T-helper 1 cell treated with Interleukin-12 subunit alpha and Interleukin-12 subunit beta and Interleukin-4 antibody, amounts not matched to agents 30 ng/mL and 1 ng/mL, for 36 hours (primary cell): ENCODE measurements at regions not wholly inside any gene's neighbourhood (a gene's known extent, or its start where the extent isn't known, plus 50 kb on each side); places are given as distances from the start of the nearest gene placed in this dataset.

Experiments used
- intact Hi-C: fragments of 100-400 bp; cut with micrococcal nuclease; formaldehyde crosslinking; loops from one replicate; pipeline ENCODE4 v1.15.1; 2024

DNA sequence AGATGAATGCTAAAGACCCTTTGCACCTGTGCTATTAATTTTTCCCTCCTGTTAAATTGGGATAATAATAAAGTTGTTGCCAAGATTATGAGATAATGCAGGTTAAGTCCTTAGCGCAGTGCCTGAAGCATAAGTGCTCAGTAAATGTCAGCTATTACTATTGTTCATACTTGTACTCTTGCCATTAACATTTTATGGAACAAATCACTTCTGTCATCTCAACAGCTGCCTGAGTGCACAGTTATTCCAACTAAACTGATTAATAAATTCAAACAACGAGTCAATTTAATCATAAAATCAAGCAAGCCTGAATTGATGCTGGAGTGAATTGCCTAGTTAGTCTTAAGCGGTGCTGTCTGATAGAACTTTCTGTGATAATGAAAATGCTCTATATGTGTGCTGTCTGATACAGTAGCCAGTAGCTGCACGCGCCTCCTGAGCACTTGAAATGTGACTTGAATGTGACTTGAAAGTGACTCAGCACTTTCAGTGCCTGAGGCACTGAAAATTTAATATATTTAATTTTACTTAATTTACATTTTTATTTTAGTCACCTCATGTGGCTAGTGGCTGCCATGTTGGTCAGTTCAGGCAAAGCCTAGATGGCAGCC is 198.7 kb upstream of the PFN2 start:
- intact Hi-C loops, result no loop called here

DNA sequence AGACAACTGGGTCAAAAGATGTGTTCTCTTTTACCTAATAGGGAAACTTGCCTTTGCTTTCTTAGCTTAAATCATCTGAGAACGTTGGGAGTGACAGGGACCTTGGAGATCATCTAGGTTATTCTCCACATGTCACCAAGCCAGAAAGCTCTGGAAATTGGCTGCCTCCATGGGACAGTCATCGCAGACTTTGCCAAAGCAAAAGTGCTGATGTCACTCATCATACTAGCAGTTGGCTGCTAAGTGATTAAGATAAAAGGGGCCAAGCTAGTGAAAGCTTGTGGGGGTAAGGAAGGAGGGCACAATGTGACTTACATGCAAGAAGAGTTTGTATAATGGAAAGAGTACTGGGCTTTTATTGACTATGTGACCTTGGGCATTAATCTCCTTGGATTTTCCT is 198.0 kb upstream of the PFN2 start:
- intact Hi-C loops, result no loop called here

- intact Hi-C loops, result no loop called here
These were observed 194.8 kb upstream of the PFN2 start for GRCh38 chr3:150165396-150166094.

DNA sequence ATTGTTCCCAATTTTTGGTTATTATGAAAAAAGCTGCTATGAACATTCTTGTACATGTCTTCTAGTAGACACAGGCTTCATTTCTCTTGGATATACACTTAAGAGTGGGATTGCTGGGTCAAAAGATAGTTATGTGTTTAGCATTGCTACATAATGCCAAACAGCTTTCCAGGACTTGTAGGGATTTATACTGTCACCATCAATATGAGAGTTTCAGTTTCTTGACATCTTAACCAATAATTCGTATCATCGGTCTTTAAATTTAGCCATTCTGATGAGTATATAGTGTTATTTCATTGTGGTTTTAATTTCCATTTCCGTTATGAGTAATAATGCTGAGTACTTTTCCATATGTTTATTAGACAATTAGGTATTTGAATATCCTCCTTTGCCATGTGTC is 190.3 kb upstream of the PFN2 start:
- intact Hi-C loops, result no loop called here

DNA sequence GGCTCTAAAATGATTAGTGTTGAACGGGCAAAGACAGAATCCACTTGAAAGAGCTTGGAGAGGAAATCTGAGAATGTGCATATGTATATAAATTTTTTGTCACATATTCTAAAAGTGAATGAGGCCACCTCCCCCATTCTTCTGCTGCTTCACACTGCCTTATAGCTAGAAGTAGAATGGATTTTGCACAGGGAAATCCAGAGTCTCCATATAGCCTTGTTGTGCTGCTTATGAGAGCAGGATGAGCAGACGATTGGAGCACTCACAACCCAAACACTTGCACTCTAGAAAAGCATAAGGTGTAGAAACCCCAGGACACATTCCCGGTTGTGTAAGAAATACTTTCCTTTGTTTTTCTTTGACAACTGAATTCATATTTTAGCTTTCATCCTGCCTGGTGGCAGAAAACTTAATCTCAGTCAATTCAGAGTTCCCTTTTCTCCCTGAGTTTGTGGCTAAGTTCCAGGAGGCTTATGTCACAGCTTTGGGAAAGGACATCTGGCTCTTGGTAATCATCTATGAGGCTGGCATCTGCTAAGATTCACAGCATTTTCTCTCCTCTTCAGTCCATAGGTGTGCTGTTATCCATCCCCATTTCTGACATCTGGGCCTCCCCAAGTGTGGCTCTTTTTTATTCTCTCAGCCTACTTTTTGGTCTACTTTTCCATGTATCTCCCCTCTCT is 188.4 kb upstream of the PFN2 start:
- intact Hi-C loops, result no loop called here

GRCh38 chr3:150152567-150152966 is 181.9 kb upstream of the PFN2 start:
- intact Hi-C loops, result no loop called here

DNA sequence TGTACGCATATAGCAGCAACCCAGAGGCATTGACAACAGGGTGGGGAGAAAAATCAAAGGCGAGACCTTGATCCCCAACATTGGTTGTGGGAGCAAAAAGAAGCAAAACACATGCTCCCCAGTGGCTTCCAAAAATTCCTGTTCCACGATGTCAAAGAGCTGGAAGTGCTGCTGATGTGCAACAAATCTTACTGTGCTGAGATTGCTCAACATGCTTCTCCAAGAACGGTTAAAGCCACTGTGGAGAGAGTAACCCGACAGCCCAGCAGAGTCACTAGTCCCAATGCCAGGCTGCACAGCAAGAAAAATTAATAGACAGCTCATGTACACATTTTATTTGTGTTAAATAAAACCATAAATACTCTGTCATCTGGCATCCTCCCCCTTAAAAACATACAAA is 179.9 kb upstream of the PFN2 start:
- intact Hi-C loops, result no loop called here

DNA sequence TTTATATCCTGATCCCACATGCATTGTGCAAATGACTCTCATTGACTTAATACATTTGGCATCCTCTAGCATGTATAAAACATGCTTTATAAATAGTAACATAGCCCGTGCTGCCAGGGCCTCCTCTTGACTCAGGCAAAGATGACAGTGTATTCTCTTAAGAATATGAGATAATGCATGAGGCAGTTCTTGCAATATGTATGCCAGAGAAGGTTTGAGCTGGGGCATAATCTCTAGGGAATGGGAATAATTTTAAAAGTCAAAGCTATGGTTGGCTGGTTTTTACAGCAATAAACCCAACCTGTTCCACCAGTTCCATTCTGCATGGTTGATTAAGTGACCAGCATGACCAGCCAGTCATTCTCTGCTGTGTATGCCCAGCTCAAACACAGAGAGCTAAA is 179.0 kb upstream of the PFN2 start:
- intact Hi-C loops, result no loop called here

DNA sequence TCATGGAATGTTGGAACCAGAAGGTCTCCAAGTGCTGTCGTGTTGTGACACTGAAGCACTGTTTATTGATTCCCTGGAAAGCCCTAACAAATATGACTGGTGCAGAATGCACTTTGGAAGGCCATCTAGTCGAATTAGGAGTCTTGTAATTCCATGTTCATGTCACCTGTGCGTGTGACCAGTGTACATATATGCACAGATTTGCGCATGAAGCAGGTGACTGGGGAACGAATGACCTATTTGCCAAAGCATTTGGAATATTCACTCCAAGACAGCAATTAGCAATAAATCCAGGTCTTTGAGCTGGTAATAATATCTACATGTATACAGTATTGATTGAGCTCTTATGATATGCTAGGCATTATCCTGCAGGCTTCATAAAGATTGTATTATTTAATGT is 177.5 kb upstream of the PFN2 start:
- intact Hi-C loops, result no loop called here

- intact Hi-C loops, result no loop called here
These were observed 177.1 kb upstream of the PFN2 start for GRCh38 chr3:150147776-150148175.

DNA sequence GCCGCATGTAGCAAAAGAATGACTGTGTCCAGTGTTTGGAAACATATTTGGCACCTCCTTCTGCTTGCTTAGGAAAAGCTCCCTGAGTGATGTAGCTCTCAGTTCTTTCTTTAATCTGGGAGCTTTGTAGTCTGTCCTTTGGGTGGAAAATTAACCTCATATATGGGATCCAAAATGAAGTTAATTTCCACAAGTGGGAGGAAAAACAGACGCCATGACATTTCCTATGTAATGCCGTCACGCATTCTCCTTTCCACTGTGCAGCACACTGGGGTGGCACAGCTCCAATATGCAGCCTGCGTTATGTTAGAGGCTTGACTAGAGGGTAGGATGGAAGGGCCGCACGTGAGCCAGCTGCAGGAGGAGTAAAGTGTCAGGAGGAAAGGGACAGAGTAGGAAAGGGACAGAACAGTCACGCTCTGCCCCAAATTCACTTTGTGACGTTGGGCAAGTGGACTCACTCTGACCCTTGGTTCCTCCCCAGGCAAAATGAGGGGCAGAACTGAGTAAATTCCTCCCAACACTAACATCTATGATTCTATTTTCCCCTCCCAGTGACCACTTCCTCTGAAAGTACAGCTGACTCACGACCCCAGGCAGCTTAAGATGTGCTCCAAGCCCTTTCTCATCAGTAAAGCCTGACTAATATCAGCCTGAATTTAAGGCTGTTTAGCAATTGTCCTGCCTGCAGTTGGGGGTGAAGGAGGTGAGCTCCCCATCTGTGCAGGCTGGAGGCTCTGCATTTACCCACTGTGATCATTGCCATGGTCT is 176.5 kb upstream of the PFN2 start:
- intact Hi-C loops, result no loop called here

DNA sequence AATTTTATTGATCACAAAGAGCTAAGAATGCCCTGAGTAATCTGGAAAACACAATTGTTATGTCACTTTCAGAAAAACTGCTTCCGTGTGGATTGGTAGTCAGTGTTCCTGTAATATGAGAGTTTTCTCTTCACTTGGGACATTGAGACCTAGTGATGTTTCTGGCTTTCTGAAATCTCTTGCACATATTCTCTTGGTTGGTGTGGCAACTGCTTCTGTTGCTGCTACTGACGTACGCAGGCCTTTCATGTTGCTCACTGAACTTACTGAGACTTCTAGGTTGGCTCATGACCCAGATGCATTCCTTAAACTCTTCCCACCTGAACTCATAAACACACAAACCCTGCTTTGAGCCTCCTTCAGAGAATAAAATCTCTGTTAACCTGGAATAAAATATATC is 175.0 kb upstream of the PFN2 start:
- intact Hi-C loops, result no loop called here

GRCh38 chr3:150144191-150144708 is 173.6 kb upstream of the PFN2 start:
- intact Hi-C loops, result no loop called here

DNA sequence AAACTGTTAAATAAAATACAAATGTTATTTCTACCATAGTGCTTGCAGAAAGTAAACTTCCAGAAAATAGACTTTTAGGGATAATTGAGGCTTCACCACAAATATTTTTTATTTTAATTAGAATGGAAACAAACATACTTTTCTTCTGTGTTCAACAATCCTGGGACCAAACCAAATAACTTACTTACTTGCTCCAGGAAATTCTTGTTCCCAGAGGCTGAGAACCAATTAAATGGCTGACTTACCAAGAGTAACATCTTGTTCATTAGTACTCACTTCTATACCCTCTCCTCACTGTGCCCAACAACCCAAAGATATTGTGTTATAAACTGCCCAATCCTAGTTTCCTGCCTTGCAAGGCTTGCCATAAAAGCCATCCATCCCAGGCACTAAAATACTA is 172.2 kb upstream of the PFN2 start:
- intact Hi-C loops, result no loop called here

DNA sequence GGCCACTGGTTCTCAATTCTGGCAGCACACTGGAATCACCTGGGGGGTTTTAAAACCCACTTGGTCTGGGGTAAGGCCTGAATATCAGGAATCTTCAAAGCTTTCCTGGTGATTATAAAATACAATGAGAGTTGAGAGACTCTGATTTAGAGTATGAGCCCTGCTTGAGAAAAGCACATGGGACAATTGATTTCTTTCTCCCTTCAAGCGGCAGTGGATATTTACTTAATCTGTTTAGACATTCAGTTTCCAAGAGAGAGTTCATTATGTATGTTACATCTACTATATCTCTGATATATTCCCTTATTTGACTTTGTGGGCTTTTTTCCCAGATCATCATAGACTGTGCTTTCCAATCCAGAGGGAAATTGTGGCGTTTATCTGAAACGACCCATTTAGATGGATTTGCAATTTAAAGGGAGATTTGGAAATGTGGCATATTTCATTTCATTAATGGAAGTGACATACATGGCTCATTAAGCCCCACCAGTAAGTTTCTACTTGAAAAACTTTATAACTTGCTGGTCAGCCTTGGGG is 171.2 kb upstream of the PFN2 start:
- intact Hi-C loops, result no loop called here

- intact Hi-C loops, result no loop called here
These were observed 170.1 kb upstream of the PFN2 start for GRCh38 chr3:150140614-150141321.

- intact Hi-C loops, result no loop called here
These were observed 168.1 kb upstream of the PFN2 start for GRCh38 chr3:150138824-150139223.

DNA sequence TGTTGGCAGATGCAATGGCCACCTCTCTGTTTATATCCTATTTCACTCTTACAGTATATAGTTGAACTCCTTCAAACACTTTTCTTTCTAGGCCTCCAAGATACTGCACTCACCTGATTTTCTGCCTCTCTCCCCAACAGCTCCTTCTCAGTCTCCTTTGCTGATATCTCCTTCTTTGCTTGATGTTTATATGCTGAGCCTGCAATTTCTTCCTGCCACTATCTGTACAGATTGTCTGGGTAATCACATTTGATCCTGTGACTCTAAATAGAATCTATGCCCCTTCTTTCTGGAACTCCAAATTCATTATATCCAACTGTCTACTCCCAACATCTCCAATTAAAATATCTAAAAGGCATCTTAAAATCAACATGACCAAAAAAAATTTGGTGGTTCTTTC is 165.5 kb upstream of the PFN2 start:
- intact Hi-C loops, result no loop called here

DNA sequence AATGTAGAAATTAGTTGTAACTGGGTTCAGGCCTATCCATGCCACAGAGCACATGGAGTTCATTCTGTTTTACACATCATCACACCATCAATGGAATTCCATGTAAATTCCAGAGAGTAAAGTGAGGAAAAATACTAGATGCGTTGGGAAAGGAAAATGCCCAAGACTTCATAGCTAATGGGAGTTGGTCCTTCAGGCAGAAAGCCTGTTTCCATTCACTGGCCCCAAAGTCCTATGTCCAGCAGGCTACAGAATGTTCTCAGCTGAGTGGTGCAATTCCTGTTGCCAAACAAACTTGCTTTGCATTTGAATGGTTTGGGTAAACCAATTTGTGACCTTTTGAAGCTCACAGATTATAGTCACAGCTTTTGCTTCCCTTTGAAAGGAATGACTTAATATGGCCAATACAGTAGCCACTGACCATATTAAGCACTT is 164.6 kb upstream of the PFN2 start:
- intact Hi-C loops, result no loop called here

GRCh38 chr3:150133293-150133692 is 162.6 kb upstream of the PFN2 start:
- intact Hi-C loops, result no loop called here
